Tongue (tissue), 1 donor: ENCODE measurements at regions not wholly inside any gene's neighbourhood (a gene's known extent, or its start where the extent isn't known, plus 50 kb on each side); places are given as distances from the start of the nearest gene placed in this dataset.
A peak's percentile ranks its signal among the peaks of the same experiment; 100 is the strongest.

Source experiments
- DNase-seq: peaks from one replicate; pipeline ENCODE4 v3.0.0-alpha.2; 2015

DNA sequence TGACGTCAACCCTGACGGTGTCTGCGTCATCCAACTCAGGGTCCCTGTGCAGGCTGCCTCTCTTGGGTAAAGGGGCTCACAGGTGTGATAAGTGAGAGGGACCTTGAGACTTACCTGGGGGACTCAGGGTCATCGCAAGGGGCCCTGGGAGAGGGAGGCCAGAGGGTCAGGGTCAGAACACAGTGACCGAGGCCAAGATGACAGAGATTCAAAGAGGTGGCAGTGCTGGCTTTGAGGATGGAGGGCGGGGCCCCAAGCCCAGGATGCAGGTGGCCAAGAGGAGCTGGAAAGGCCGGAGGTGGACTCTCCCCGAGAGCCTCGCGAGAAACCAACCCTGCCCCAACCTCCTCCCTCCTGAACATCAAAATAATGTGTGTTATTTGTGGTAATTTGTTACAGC lies 165.2 kb upstream of the PPP2R2D start:
- DNase-seq: no peak

DNA sequence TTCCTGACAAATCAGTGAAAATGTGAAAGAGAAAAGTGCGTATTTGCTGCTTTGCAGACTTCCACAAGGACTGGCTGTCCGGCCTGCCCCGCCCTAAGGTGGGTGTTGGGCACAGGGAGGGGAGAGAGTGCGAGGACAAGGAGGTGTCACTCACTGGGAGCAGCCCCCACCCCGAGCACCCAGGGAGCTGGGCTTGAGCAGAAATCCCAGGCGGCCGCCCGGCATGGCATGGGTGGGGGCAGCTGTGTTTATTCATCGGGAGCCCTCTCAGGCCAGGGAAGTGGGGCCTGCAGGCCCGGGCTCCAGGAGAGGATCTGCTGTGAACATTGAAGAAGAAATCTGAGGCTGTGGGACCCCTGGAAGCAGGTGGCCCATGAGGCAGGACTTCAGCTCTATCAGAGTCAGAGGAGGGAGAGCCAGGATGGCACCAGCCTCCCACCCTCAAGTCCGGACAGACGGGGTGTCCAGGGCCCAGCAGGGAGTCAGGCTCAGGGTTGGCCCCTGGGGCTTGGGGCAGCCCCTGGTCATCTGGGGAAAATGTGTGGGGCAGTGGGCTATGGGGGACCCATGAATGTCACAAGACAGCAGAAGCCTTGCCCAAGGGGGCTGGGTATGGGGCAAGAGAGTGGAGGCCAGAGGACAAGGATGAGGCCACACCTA lies 164.4 kb upstream of the PPP2R2D start:
- no peak for DNase-seq

DNA sequence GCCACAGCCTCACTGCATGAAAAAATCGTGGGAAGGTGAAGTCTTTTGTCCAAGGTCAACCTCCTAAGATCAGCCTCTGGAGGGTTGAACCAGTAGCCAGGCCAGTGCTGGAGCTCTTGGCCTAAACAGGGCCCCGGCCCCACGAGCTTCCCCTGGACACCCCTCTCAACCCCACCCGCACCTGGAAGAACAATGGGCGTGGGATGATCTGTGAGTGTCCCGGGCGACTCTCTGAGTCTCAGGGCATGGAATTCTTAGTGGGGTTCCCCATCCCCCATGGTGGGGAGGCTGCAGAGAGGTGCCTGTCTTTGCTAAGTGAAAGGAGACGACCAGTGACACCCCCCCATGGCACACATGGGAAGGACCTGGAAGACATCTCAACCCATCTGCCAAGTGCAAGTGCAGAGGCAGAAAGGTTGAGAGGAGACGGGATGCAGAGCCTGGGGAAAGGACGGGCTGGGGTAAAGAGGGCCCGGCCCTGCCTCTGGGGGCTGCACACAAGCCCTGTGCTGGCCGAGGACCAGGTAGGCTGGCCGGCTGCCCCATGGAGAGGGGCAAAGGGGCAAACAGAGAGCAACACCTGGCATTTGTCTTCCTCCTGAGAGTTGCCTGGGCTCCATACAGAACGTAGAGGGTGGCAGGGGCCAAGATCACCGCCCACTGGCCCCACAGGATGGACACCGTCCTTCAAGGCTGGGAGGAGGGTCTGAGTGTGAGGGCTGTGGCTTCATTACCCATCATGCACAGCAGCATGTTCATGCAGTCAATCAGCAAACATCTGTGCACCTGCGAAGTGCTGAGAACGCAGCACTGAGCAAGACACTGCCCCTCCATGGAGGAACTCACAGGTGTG lies 163.0 kb upstream of the PPP2R2D start:
- no peak for DNase-seq

DNA sequence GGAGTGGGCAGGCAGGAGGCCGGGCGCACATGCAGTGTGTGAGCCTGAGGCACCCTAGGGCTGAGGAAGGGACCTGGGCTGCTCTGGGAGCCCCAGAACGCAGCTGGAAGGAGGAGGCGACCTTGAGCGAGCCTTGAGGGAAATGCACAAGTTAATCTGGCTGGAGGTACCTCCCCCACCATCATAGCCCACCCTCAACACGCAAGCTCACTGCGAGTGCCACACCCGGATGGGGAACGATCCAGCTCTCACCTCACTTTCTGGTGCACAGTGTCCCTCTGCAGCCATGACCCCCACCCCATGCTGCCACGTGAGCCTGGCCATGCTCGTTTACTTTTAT lies 162.4 kb upstream of the PPP2R2D start:
- no peak for DNase-seq

DNA sequence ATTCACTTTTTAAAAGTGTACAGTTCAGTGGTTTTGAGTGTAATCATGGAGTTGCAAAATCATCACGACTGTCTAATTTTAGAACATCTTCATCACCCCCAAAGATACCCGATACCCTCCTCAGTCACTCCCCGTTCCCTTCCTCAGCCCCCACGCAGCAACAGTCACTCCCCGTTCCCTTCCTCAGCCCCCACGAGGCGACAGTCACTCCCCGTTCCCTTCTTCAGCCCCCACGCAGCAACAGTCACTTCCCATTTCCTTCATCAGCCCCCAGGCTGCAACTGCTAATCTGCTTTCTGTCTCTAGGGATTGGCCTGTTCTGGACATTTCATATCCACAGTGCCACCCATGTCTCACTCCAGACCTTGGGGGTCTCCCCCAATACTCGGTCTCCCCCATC lies 161.6 kb upstream of the PPP2R2D start:
- DNase-seq: no peak

GRCh38 chr10:131742500-131742951 lies 158.3 kb upstream of the PPP2R2D start:
- DNase-seq: no peak

GRCh38 chr10:131743190-131744151 lies 157.3 kb upstream of the PPP2R2D start:
- peak; percentile 65 for DNase-seq

GRCh38 chr10:131744346-131744745 lies 156.5 kb upstream of the PPP2R2D start:
- DNase-seq: no peak

DNA sequence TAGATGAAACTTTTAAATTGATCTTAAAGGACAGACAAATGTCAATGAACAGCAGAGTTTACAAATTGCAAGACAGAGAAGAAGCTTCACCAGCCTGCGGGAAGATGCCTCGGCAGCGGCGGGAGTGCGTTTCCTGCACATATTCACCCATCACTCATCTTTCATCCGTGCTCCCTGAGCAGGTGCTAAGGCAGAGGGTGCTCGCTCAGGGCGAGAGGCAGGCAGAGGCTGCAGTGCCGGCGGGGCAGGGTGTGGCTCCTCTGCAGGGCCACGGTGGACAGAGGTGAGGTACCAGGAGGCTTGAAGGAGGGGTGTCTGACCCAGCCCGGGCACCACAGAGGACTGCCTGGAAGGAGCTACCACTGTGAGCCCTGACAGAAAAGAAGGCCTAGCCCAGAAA lies 155.2 kb upstream of the PPP2R2D start:
- no peak for DNase-seq

DNA sequence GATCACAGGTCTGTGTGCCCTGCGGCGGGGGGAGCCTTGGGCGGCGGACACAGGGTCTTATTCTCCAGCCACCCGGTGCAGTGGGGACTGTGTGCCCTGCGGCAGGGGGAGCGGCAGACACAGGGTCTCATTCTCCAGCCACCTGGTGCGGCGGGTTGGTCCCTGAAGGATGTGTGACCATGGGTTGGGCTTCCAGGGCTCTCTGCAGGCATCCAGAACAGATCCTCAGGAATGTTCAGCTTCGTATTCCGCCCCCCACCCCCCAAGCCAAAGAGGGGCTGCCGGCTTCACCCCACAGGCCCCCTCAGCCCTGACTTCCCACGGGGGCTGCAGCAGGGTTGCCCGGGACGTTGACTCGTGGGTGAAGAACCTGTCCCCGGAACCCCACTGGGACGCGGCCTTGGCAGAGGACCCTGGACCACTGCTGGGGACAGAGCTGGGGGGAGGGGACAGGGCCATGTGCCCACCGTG lies 154.5 kb upstream of the PPP2R2D start:
- DNase-seq: no peak

DNA sequence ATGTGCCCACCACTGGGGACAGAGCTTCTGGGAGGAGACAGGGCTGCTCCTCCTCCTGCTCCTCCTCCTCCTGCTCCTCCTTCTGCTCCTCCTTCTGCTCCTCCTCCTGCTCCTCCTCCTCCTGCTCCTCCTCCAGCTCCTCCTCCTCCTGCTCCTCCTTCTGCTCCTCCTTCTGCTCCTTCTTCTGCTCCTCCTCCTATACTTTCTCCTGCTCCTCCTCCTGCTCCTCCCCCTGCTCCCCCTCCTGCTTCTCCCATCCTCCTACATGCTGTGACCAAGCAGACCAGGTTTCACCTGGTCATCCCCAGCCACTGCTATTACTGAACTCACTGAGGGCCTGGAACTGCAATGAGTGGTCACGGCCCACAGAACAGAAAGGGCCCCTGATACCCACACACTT lies 154.0 kb upstream of the PPP2R2D start:
- no peak for DNase-seq

DNA sequence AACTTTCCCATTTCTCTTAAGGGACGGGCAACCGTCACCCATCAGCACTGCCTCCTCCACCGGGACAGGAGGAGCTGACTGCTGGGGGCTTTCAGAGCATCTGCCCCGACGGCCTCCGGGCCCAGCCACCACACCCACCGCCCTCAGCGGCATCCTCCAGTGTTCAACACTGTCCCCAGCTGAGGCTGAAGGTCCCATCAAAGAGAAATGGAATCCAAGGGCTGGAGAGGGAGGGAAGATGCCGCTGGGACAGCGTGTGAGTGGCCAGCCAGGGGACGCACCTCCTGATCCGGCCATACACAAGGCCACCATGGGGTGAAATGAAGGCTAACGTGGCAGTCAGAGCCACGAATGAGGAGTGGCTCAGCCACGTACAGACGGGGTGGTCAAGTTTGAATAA lies 153.6 kb upstream of the PPP2R2D start:
- DNase-seq: no peak

GRCh38 chr10:131747791-131748190 lies 153.0 kb upstream of the PPP2R2D start:
- DNase-seq: no peak

DNA sequence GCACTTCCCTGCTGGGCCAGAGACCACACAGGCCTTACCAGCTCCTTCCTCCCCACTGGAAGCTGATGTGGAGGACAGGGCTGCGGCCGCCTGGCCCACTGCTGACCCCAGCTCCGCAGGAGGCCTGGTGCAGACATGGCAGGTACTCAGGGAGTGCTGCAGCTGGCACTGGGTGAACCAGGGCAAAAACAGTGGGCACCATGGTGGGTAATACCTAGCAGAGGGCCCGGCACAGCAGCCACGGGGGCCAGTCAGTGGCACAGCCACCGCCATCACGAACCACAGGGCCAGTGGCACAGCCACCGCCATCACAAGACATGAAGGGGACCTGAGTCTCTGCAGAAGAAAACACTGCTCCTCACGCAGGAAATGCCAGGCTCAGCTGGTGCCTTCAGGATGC lies 152.6 kb upstream of the PPP2R2D start:
- DNase-seq: no peak

DNA sequence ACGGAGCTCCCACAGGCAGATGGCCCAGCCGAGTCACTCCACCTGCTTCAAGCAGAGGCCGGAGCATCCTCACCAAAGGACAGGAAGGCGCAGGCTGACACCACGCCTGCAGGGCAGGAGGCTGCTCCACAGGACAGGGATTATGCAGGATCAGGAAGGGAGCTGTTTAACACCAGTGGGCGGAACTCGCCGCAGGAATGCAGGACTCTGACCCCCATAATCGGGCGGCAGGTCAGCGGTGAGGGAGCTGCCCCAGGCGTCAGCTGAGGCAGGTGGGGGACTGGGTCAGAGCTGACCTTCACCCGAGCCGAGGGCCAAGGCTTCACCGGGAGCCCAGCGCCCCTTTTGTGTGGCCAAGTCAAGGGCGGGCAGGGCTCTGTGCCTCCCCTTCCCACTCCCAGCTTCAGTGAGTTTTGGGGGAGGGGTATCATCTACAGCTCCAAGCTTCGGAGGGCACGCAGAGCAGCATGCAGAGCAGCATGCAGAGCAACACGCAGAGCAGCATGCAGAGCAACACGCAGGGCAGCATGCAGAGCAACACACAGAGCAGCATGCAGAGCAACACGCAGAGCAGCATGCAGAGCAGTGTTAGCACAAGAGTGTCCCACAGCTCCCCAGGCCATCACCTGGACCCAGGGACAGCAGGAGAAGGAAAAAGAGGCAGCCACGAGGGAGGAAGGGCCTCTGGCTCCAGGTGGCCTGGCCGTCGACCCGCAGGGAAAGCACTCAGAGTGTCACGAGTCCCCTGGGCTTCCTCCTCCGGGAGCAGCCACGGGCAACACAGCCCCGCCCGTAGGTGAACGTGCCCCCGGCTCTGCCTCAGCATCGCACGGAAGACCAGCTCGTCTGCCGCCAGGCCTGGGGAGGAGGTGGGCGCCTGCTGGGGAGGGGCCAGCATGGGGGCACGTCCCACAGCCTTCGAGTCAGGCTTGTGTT lies 151.7 kb upstream of the PPP2R2D start:
- no peak for DNase-seq

- DNase-seq: no peak
Observed at GRCh38 chr10:131749767-131750142, 151.1 kb upstream of the PPP2R2D start.

DNA sequence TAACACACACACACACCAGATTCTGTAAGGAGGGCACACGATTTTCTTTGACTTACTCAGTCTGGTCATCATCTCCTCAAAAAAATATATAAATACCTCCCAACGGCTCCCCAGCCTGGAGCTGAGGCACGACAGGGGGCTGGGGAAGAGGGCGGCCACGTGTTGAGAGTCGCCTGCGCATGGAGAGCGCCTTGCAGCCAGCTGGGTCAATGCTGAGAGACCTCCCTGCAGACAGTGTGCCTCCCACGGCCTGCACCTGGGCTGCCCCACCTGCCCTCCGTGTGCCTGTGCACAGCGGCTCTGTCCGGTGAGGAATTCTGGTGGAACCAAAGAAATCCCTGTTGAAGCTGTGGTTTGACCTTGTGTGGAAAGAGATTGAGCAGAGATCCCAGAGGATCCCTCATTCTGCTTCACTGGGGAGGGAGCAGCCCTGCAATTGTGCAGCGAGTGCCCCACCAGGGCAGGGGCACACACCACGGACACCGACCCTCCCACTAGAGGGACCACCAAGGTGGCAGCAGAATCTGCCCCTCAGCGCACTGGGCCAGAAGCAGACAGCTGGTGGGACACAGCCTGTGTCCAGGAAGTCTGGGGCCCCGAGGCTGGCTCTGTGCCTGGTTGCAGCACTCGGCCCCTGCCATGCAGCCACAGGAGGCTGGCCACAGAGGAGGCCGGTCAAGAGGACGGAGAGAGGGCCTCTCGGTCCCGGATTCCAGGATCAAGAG lies 150.5 kb upstream of the PPP2R2D start:
- no peak for DNase-seq

DNA sequence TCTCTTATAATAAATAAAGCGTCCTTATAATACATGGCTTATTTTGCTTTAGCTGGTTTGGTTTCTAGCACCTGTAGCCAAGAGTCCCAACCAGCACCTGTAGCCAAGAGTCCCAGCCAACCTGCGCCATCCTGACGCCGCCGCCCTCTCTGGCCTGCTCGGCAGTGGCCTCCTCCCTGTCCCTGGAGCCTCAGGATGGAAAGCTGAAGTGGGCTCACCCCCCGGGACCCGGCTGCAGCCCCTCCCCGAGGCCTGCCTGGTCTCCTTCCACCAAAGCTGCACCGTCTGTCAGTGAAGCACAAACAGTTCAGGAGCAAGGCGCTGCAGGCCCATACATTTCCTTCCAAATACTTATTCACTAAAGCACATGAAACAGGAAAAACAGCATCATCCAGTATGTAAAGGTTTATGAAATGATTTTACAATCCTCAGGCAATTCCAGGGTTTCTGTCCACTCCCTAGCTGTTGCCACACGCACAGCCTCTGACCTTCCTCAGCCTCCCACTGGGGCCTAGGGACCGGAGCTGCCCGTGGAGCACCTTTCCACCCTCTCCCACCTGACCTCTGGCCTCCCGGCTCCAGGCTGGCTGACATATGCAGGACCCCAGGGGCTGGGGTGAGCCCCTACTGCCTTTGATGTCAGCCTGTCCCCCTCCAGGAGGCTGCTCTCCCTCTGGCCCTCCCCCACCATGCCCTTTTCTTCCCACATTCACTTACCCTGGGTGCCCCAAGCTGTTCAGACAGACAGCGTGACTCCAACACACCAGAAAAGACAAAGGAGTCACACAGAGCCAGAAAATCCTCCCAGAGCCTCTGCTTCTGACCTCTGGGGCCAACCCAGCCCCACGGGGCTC lies 149.6 kb upstream of the PPP2R2D start:
- peak; percentile 66 for DNase-seq

- DNase-seq: no peak
Observed at GRCh38 chr10:131751827-131752775, 148.7 kb upstream of the PPP2R2D start.
